Activated T-cell treated with anti-CD3 and anti-CD28 coated beads for 24 hours (primary cell): ENCODE measurements at regions not wholly inside any gene's neighbourhood (a gene's known extent, or its start where the extent isn't known, plus 50 kb on each side); places are given as distances from the start of the nearest gene placed in this dataset.

Experiments
- DNase-seq: peaks from one replicate; pipeline ENCODE4 v3.0.0-alpha.2; 2020; ENCODE audit warnings: low read depth

GRCh38 chr17:62913991-62914570, 52.0 kb upstream of the TANC2 start:
- no peak for DNase-seq

DNA sequence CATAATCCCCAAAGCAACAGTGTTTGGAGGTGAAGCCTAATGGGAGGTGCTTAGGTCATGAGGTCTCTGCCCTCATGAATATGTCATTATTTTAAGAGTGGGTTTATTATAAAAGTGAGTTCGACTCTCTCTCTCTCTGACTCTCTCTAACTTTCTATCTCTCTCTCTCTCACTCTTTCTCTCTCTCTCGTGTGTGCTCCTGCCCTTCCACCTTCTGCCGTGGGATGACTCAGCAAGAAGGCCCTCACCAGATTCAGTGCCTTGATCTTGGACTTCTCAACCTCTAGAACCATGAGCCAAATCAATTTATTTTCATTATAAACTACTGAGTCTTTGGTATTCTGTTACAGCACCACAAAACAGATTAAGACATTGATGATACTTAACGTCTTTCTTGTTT, 53.7 kb upstream of the TANC2 start:
- no peak for DNase-seq

GRCh38 chr17:62911114-62911513, 54.9 kb upstream of the TANC2 start:
- no peak for DNase-seq

DNA sequence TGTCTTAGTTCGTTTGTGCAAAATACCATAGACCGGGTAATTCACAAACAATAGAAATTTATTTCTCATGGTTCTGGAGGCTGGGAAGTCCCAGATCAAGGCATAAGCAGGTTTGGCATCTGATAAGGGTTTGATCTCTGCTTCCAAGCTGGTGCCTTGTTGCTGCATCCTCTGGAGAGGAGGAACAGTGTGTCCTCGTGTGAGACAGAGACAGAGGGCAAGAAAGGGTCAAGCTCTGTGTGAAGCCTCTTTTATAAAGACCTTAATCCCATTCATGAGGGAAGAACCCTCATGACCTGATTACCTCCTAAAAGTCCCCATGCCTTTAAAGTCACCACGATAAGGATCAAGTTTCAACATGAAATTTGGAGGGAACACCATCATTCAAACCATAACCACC, 55.8 kb upstream of the TANC2 start:
- DNase-seq = no peak

DNA sequence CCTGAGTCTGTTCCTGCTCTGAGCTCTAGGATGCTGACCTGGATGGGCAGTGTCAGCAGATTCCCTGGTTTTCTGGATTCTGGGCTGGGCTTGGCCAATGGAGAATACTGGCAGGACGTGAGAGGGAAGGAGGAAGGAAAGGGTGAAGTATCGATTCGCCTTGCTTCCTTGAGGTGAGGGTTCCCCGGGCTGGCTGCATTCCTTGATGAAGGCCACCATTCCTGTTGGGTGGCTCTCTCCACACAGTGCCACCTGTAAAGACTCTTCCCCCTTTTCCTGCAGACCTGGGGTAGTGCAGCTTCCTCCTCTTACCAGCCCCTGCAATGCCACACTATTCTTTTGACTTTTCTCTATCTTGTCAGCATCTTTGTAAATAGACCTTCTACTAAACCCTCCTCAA, 58.1 kb upstream of the TANC2 start:
- DNase-seq = no peak

GRCh38 chr17:62906881-62907280, 59.2 kb upstream of the TANC2 start:
- DNase-seq = no peak

DNA sequence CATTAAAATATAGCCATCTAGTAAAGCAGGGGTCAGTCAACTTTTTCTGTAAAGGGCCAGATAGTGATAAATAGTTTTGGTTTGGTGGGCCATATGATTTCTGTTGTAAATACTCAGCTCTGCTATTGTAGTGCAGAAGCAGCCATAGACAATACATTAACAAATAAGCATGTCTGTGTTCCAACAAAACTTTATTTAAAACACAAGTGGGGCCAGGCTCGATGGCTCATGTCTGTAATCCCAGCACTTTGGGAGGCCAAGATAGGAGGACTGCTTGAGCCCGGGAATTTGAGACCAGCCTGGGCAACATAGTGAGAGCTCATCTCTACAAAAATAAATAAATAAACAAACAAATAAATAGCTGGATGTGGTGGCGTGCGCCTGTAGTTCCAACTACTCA, 60.8 kb upstream of the TANC2 start:
- DNase-seq = no peak

DNA sequence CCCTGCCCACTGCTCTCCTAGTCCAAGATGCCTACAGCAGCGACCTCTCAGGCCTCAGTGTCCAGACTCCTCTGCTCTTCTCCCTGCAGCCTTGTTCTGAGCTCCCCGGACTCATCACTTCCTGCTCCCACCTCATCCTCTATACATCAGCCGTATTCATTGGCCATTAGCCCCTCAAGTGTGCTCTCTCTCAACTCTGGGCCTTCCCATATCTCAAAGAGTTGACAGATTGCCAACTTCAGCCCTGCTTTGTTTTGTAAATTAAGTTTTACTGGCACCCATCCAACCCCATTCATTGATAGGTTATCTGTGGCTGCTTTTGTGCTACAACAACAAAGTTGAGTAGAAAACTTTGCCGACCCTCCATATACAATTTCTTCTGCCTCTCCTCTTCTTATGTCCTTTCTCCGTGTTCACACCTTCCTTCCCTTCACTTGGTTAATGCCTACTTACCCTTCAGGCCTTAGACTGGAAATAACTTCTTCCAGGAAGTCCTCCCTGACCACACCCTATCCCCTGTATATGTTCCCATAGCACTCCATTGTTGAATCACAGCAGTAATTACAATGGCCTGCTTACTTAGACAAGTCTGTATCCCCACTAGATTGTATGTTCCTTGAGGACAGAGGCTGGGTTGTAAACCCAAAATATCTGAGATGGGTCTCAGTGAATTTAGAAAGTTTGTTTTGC, 63.4 kb upstream of the TANC2 start:
- no peak for DNase-seq

DNA sequence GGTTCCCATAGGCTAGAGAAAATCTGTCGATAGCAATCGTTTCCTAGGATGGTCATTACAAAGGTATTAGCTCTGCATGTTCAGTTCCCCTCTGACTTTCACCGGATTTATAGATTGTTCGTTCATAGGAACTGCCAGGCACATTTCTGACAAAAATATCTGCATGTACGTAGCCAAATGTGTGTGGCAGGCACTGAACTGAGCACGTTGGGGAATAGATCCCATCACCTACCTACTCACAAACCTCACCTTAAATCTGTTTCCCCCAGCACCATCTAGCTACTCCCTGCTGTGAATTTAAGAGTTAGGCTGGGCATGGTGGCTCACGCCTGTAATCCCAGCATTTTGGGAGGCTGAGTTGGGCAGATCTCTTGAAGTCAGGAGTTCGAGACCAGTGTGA, 64.5 kb upstream of the TANC2 start:
- DNase-seq = no peak

DNA sequence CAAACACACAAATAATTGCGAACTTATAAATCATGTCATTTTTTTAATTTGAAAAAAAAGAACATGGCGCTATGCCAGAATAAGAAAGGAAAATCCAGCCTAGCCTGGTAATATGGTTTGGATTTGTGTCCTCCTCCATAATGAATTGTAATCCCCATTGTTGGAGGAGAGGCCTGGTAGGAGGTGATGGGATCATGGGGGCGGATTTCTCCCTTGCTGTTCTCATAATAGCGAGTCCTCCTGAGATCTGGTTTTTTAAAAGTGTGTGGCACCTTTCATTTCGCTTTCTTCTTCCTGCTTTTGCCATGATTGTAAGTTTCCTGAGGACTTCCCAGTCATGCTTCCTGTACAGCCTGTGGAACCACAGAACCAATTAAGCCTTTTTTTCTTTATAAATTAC, 65.9 kb upstream of the TANC2 start:
- DNase-seq = no peak

GRCh38 chr17:62899361-62899760, 66.7 kb upstream of the TANC2 start:
- DNase-seq = no peak

DNA sequence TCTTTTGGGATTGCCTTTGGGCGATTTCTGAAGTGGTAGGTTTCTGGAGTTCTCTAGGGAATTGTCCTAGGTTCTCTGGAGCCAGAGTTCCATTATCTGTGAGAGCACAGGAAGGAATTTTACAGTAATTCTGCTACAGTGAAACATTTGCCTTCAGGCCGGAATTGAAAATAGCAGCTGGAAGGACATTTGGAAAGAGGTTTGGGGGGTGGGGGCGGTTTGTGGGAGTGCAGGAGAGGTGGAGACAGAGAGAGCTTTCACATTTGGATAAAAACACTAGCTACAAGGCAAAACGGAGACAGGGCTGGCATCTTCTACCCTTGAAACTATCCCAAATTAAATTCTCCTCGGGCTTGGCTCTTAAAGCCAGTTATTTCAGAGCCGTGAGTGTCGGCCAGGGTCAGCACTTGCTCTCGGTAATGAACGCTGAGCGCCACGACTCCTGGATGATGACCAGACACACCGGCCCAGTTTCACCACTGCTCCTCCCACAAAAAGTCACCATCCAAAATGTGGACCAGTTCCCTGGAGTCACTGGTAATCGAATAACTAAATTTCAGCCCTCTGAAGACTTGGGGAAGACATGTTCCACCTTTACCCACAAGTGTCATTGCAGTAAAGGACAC, 67.7 kb upstream of the TANC2 start:
- no peak for DNase-seq

DNA sequence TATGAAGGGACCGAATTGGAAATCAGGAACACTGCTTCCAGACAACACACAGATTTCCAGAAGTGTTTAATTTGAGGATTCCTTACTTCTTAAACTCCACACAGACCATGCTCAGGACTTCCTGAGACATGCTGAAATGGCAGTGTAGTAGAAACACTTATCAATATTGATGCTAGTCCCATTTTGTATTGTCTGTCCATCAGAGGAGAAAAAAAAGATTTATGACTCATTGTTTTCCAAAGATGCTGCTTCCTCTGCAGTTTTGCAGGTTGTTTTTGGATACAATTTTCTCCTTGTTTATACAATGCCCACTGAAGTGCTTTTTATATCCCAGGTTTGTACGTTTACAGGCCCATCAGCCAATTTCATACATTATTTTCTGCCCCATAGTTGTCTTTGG, 68.3 kb upstream of the TANC2 start:
- no peak for DNase-seq

GRCh38 chr17:62895320-62896301, 70.4 kb upstream of the TANC2 start:
- DNase-seq = no peak

DNA sequence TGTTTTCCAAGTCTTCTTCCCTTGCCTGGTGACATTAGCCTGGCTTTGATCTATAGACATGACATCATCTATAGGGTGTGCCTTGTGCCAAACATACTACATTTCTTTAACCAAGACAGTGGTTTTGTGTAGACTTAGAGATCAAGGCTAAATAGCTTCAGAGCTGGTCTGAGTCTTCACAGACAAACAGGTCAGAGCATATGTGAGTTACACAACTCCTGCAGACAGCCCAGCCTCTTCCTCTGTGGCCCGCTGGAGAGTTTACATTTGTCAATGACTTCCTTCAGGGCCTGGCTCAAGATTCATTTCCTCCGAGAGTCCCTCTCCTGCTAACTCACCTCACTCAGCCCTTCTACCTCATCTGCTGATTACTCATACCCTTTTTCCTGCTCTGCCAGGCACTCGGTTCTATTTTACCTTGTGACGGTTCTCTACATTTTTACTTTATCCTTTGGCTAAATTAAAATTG, 73.1 kb upstream of the TANC2 start:
- peak; percentile 4 for DNase-seq

GRCh38 chr17:62892061-62892675, 73.9 kb upstream of the TANC2 start:
- no peak for DNase-seq

GRCh38 chr17:62891659-62892058, 74.4 kb upstream of the TANC2 start:
- DNase-seq = no peak

DNA sequence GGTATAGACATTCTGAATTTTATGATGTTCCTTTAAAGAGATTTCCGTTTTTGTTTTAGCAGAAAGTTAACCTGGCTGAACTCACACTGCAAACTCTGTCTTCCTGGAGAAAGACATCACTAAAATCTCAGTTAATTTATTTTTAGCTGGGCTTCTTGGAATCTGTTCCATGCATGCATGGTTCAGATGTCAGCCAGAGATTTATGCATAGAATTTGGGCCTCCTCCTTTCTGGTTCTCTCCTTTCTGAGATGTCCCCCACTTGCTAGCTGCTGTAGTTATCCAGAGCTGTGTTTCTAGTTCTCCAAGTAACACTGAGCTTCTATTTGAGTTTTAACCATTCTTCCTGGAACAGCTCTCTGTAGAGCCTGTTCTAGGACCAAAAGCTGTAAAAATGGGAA, 77.3 kb upstream of the TANC2 start:
- DNase-seq = no peak

DNA sequence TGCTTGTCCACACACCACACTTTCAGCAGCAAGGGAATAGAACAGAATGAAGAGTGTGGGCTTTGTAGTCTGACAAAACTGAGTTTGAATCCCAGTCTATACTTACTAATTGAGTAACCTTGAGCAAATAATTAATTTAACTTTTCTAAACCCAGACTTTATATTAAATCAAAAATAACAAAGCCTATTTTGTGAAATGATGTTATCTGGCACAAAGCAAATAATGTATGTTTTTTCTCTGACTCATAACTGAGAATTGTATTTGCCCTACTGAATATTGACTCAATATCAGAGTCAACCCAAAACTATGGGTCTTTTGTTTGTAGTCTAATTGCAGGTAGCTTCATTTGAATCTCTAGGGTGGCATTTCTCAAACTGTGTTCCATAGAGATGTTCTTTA, 77.9 kb upstream of the TANC2 start:
- DNase-seq = no peak

DNA sequence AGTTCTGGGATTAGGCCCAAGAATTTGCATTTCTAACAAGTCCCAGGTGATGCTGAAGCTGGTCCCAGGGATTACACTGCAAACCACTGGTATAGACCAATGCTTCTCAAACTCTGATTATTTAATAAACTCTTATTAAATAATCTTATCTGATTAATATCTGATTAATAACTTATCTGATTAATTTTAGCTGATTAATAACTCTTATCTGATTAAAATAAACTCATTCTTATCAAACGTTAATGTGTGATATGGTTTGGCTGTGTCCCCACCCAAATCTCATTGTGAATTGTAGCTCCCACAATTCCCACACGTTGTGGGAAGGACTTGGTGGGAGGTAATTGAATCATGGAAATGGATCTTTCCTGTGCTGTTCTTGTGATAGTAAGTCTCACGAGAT, 78.6 kb upstream of the TANC2 start:
- DNase-seq = no peak

DNA sequence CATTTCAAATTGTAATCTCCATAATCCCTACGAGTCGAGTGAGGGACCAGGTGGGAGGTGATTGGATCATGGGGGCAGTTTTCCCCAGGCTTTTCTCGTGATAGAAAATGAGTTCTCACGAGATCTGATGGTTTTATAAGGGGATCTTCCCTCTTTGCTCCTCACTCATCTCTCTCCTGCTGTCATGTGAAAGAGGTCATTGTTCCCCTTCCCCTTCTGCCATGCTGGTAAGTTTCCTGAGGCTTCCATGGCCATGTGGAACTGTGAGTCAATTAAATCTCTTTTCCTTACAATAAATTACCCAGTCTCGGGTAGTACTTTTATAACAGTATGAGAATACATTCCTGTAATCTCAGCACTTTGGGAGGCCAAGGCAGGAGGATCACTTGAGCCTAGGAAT, 76.7 kb upstream of the MARCHF10 start:
- DNase-seq = no peak

- no peak for DNase-seq
Measured at GRCh38 chr17:62882878-62883277, 74.8 kb upstream of the MARCHF10 start.
